ENCODE measurements at regions not wholly inside any gene's neighbourhood (a gene's known extent, or its start where the extent isn't known, plus 50 kb on each side); places are given as distances from the start of the nearest gene placed in this dataset.

- TF ChIP-seq ZBTB9 (CRISPR knock-in tag; IDR thresholded peaks at IDR 0.05) (no peak), ELF4 (CRISPR knock-in tag; IDR thresholded peaks at IDR 0.05) (no peak), RAD51 (IDR thresholded peaks at IDR 0.05; ENCODE audit: borderline replicate concordance, low read depth) (no peak), BRCA1 (IDR thresholded peaks at IDR 0.05) (no peak), BRCA1 (CRISPR knock-in tag; IDR thresholded peaks at IDR 0.05) (no peak), TAF7 (tag; IDR thresholded peaks at IDR 0.05) (no peak)
Measured at GRCh38 chr6:139640448-139640847, 266.0 kb upstream of the CITED2 start (continued).

GRCh38 chr6:139639507-139639906, 265.1 kb upstream of the CITED2 start:
- DNase-seq (ENCODE audit: extremely low read depth in 1 of 4, low spot score in 3 of 4) (no peak), ATAC-seq (no peak), FAIRE-seq (no peak)
- Histone ChIP-seq H2AFZ (ENCODE audit: low read depth, low read length) (no peak overlapping the region), H3K4me1 (replicated peaks in 1 of 2; ENCODE audit: control insufficient read depth in 2 of 2, insufficient read depth in 2 of 2, low read length in 2 of 2) (peaks cover 5 to 28% of the 10 kb centered on the region in 2 experiments; a peak in 4 of 5 replicates), H3K27ac (ENCODE audit: extremely low read depth, low read depth, low read length) (no peak overlapping the region), H3K27me3 (ENCODE audit: control insufficient read depth in 2 of 2, insufficient read depth in 2 of 2, low read length in 2 of 2) (no peaks in the 10 kb centered on the region), H3K9me3 (replicated peaks; ENCODE audit: control insufficient read depth, insufficient read depth, low read depth, low read length) (no peaks in the 10 kb centered on the region), H3K9me1 (ENCODE audit: control insufficient read depth, insufficient read depth, low read length) (no peaks in the 10 kb centered on the region), H3K79me2 (ENCODE audit: control insufficient read depth, insufficient read depth, low read length) (no peaks in the 10 kb centered on the region), H3K4me3 (no peak overlapping the region), H3K9ac (ENCODE audit: insufficient read depth in 1 of 2, low read depth in 2 of 2, low read length in 2 of 2) (no peak overlapping the region), H4K20me1 (replicated peaks; ENCODE audit: control insufficient read depth, insufficient read depth, low read length) (no peaks in the 10 kb centered on the region), H3K36me3 (ENCODE audit: control insufficient read depth, insufficient read depth, low read length) (no peaks in the 10 kb centered on the region), H3K4me2 (ENCODE audit: insufficient read depth, low read length) (no peak overlapping the region)
- BruUV-seq (replicated peaks) = no TSS peak
- ChIA-PET CTCF (ENCODE audit: low intra/inter-chr PET ratio) (no interaction called here), POLR2A (no interaction called here)
- intact Hi-C loops (cut with micrococcal nuclease) = no loop called here
- WGBS (ENCODE audit: insufficient coverage, low coverage, missing lambda C conversion rate) = 90% methylated on average over 5 of the region's 5 CpGs
- TF ChIP-seq ZNF140 (CRISPR knock-in tag; IDR thresholded peaks at IDR 0.05) = 0 out of 2 replicates have a peak, but pooled peaks have one; percentile 74
- peak; percentile 59 for TF ChIP-seq NFIX (CRISPR knock-in tag; IDR thresholded peaks at IDR 0.05; ENCODE audit: low read depth)
- no peak for TF ChIP-seq MYC (IDR thresholded peaks at IDR 0.05; ENCODE audit: low read depth, low read length)
- TF ChIP-seq MYC (CRISPR knock-in tag; IDR thresholded peaks at IDR 0.05; ENCODE audit: borderline replicate concordance, low read depth) = no peak
- TF ChIP-seq ZNF668 (CRISPR knock-in tag; IDR thresholded peaks at IDR 0.05) = no peak
- no peak for TF ChIP-seq CEBPG (CRISPR knock-in tag; IDR thresholded peaks at IDR 0.05)
- peak; percentile 33 to 88; a peak in 2 of 4 replicates for TF ChIP-seq CEBPG (tag; conservative IDR thresholded peaks at IDR 0.05 in 1 of 2, IDR thresholded peaks at IDR 0.05 in 1 of 2)
- TF ChIP-seq CEBPB (tag; IDR thresholded peaks at IDR 0.05) = peak; percentile 84
- no peak for TF ChIP-seq PRMT5 (CRISPR knock-in tag; IDR thresholded peaks at IDR 0.05)
- 0 out of 2 replicates have a peak, but pooled peaks have one; percentile 72 for TF ChIP-seq MTF1 (CRISPR knock-in tag; IDR thresholded peaks at IDR 0.05; ENCODE audit: borderline replicate concordance)
- no peak for TF ChIP-seq TFAM (CRISPR knock-in tag; conservative IDR thresholded peaks at IDR 0.05)
- no peak for TF ChIP-seq SAP30 (IDR thresholded peaks at IDR 0.05; ENCODE audit: borderline replicate concordance, insufficient read depth, low read depth, low read length, poor library complexity, severe bottlenecking)
- no peak for TF ChIP-seq SMARCE1 (IDR thresholded peaks at IDR 0.05)
- in situ Hi-C loops (cut with MboI) = no loop called here

Data from K562 (cell line).